Trophoblast cell (in vitro differentiated cells and primary cell): ENCODE measurements at regions not wholly inside any gene's neighbourhood (a gene's known extent, or its start where the extent isn't known, plus 50 kb on each side); places are given as distances from the start of the nearest gene placed in this dataset.

ENCODE experiments used
- DNase-seq, 2 donors: peaks; one replicate each; pipeline ENCODE4 v3.0.0-alpha.2; 2016
- H2AFZ ChIP-seq: 2 replicates; pipeline ENCODE4 v1.6.1; 2013; ENCODE audit warnings: low read length, moderate library complexity, mild to moderate bottlenecking; ENCODE audit not compliant: insufficient read depth, poor library complexity
- H2AK5ac ChIP-seq: 2 replicates; pipeline ENCODE4 v1.6.1; 2013; ENCODE audit warnings: mild to moderate bottlenecking, low read length
- H2BK120ac ChIP-seq: 2 replicates; pipeline ENCODE4 v1.6.1; 2013; ENCODE audit warnings: low read length, mild to moderate bottlenecking, moderate library complexity; ENCODE audit not compliant: insufficient read depth, poor library complexity
- H2BK12ac ChIP-seq: 2 replicates; pipeline ENCODE4 v1.6.1; 2013; ENCODE audit warnings: mild to moderate bottlenecking, low read length, moderate library complexity
- H2BK5ac ChIP-seq: 2 replicates; pipeline ENCODE4 v1.6.1; 2013; ENCODE audit warnings: low read length, low read depth, moderate library complexity, mild to moderate bottlenecking; ENCODE audit not compliant: poor library complexity
- H3K14ac ChIP-seq: 2 replicates; pipeline ENCODE4 v1.6.1; 2013; ENCODE audit warnings: mild to moderate bottlenecking, low read length
- H3K18ac ChIP-seq: 2 replicates; pipeline ENCODE4 v1.6.1; 2013; ENCODE audit warnings: mild to moderate bottlenecking, low read length
- H3K23ac ChIP-seq: 2 replicates; pipeline ENCODE4 v1.6.1; 2013; ENCODE audit warnings: low read length
- H3K27ac ChIP-seq: 2 replicates; pipeline ENCODE4 v1.5.1; 2013; ENCODE audit warnings: low read depth, mild to moderate bottlenecking, inconsistent platforms, low read length, moderate library complexity
- H3K27me3 ChIP-seq: 2 replicates; pipeline ENCODE4 v1.6.1; 2013; ENCODE audit warnings: inconsistent platforms, mild to moderate bottlenecking, low read length, moderate library complexity; ENCODE audit not compliant: insufficient read depth
- H3K36me3 ChIP-seq, 2 experiments: 1 replicate in 1 of 2; 2 replicates in 1 of 2; pipeline ENCODE4 v1.6.1; 2013; ENCODE audit warnings: low read length in 2 of 2, mild to moderate bottlenecking in 2 of 2, moderate library complexity in 1 of 2; ENCODE audit not compliant: insufficient read depth in 2 of 2, control insufficient read depth in 1 of 2
- H3K4ac ChIP-seq: 2 replicates; pipeline ENCODE4 v1.6.1; 2013; ENCODE audit warnings: low read depth, mild to moderate bottlenecking, low read length, moderate library complexity
- H3K4me1 ChIP-seq, 2 experiments: 1 replicate in 1 of 2; 2 replicates in 1 of 2; pipeline ENCODE4 v1.6.1; 2013; ENCODE audit warnings: low read length in 2 of 2, mild to moderate bottlenecking in 2 of 2, moderate library complexity in 1 of 2; ENCODE audit not compliant: insufficient read depth in 2 of 2, control insufficient read depth in 1 of 2
- H3K4me2 ChIP-seq: 2 replicates; pipeline ENCODE4 v1.6.1; 2013; ENCODE audit warnings: inconsistent platforms, mild to moderate bottlenecking, low read length, moderate library complexity
- H3K4me3 ChIP-seq: 2 replicates; pipeline ENCODE4 v1.5.1; 2013; ENCODE audit warnings: mild to moderate bottlenecking, low read depth, low read length, inconsistent platforms
- H3K79me1 ChIP-seq: one replicate; pipeline ENCODE4 v1.6.1; 2013; ENCODE audit warnings: low read length
- H3K79me2 ChIP-seq: 2 replicates; pipeline ENCODE4 v1.6.1; 2013; ENCODE audit warnings: low read length, mild to moderate bottlenecking; ENCODE audit not compliant: control insufficient read depth, insufficient read depth, poor library complexity
- H3K9ac ChIP-seq: 2 replicates; pipeline ENCODE4 v1.6.1; 2013; ENCODE audit warnings: mild to moderate bottlenecking, low read length
- H3K9me3 ChIP-seq: 2 replicates; pipeline ENCODE4 v1.6.1; 2013; ENCODE audit warnings: low read depth, mild to moderate bottlenecking, control low read depth, inconsistent platforms, low read length; ENCODE audit not compliant: insufficient read depth
- H4K12ac ChIP-seq: 2 replicates; pipeline ENCODE4 v1.6.1; 2013; ENCODE audit warnings: low read depth, mild to moderate bottlenecking, low read length, moderate library complexity
- H4K8ac ChIP-seq: 2 replicates; pipeline ENCODE4 v1.6.1; 2013; ENCODE audit warnings: low read depth, mild to moderate bottlenecking, low read length, moderate library complexity
- H4K91ac ChIP-seq: one replicate; pipeline ENCODE4 v1.6.1; 2013; ENCODE audit warnings: low read depth, mild to moderate bottlenecking, low read length, moderate library complexity
- WGBS: extraction: QIAGEN DNeasy Blood & Tissue Kit; methylation state at CpG from one replicate; pipeline ENCODE4 v1.1.7; 2013; ENCODE audit warnings: missing lambda C conversion rate; ENCODE audit not compliant: insufficient read length, insufficient coverage; ENCODE audit errors: extremely low coverage; 5-methylcytosine and 5-hydroxymethylcytosine counted together

- Histone ChIP-seq H3K9me3 (no peaks in the 10 kb centered on the region), H3K14ac (no peak overlapping the region), H3K79me1 (no peaks in the 10 kb centered on the region), H3K9ac (no peak overlapping the region), H4K8ac (no peak overlapping the region), H3K4me2 (no peak overlapping the region), H3K4me3 (no peak overlapping the region), H2BK120ac (no peak overlapping the region), H2AFZ (no peak overlapping the region), H3K4me1 (no peaks in the 10 kb centered on the region), H3K36me3 (no peaks in the 10 kb centered on the region), H2BK5ac (no peak overlapping the region), H2BK12ac (no peak overlapping the region), H4K91ac (no peak overlapping the region), H2AK5ac (no peak overlapping the region), H3K23ac (no peak overlapping the region), H3K79me2 (no peaks in the 10 kb centered on the region), H3K27ac (no peak overlapping the region), H3K27me3 (no peaks in the 10 kb centered on the region), H3K4ac (no peak overlapping the region), H4K12ac (no peak overlapping the region), H3K18ac (no peak overlapping the region)
- DNase-seq, result no peak
- no CpG with 5 or more reads among the region's 2 CpGs for WGBS
Observed at GRCh38 chrX:148271263-148271662, 229.2 kb upstream of the AFF2 start.

- Histone ChIP-seq H2BK12ac (no peak overlapping the region), H3K4me2 (no peak overlapping the region), H3K27me3 (no peaks in the 10 kb centered on the region), H2AFZ (no peak overlapping the region), H3K14ac (no peak overlapping the region), H2BK5ac (no peak overlapping the region), H3K4ac (no peak overlapping the region), H2BK120ac (no peak overlapping the region), H3K23ac (no peak overlapping the region), H3K9me3 (no peaks in the 10 kb centered on the region), H4K8ac (no peak overlapping the region), H3K4me1 (no peaks in the 10 kb centered on the region), H4K91ac (no peak overlapping the region), H3K18ac (no peak overlapping the region), H3K27ac (no peak overlapping the region), H3K4me3 (no peak overlapping the region), H3K79me1 (no peaks in the 10 kb centered on the region), H2AK5ac (no peak overlapping the region), H3K79me2 (no peaks in the 10 kb centered on the region), H3K9ac (no peak overlapping the region), H4K12ac (no peak overlapping the region), H3K36me3 (no peaks in the 10 kb centered on the region)
- no peak for DNase-seq
- no CpG with 5 or more reads among the region's 1 CpG for WGBS
Observed at GRCh38 chrX:148281920-148282319, 218.5 kb upstream of the AFF2 start.

GRCh38 chrX:148282504-148282903 is 217.9 kb upstream of the AFF2 start:
- Histone ChIP-seq H3K9ac (no peak overlapping the region), H3K14ac (no peak overlapping the region), H3K18ac (no peak overlapping the region), H3K23ac (no peak overlapping the region), H2AFZ (no peak overlapping the region), H3K79me2 (no peaks in the 10 kb centered on the region), H4K8ac (no peak overlapping the region), H2BK12ac (no peak overlapping the region), H3K4me3 (no peak overlapping the region), H3K36me3 (no peaks in the 10 kb centered on the region), H2BK5ac (no peak overlapping the region), H3K27me3 (no peaks in the 10 kb centered on the region), H2AK5ac (no peak overlapping the region), H3K4me2 (no peak overlapping the region), H3K4ac (no peak overlapping the region), H3K27ac (no peak overlapping the region), H3K9me3 (no peaks in the 10 kb centered on the region), H2BK120ac (no peak overlapping the region), H4K12ac (no peak overlapping the region), H3K79me1 (no peaks in the 10 kb centered on the region), H3K4me1 (no peaks in the 10 kb centered on the region), H4K91ac (no peak overlapping the region)
- no CpG with 5 or more reads among the region's 1 CpG for WGBS
- peak in 1 of 2 donors; percentile 6 for DNase-seq

GRCh38 chrX:148284056-148284455 is 216.4 kb upstream of the AFF2 start:
- H3K27me3 ChIP-seq, result no peaks in the 10 kb centered on the region
- H4K8ac ChIP-seq, result no peak overlapping the region
- no peak overlapping the region for H3K14ac ChIP-seq
- H3K23ac ChIP-seq, result no peak overlapping the region
- no peak overlapping the region for H4K12ac ChIP-seq
- no peak overlapping the region for H2BK5ac ChIP-seq
- H4K91ac ChIP-seq, result no peak overlapping the region
- DNase-seq, result no peak
- H3K9me3 ChIP-seq, result no peaks in the 10 kb centered on the region
- H2BK120ac ChIP-seq, result no peak overlapping the region
- H3K27ac ChIP-seq, result no peak overlapping the region
- H3K4me2 ChIP-seq, result no peak overlapping the region
- WGBS, result no CpG with 5 or more reads among the region's 1 CpG
- H3K4me1 ChIP-seq, result no peaks in the 10 kb centered on the region
- no peaks in the 10 kb centered on the region for H3K79me2 ChIP-seq
- no peaks in the 10 kb centered on the region for H3K79me1 ChIP-seq
- H3K9ac ChIP-seq, result no peak overlapping the region
- no peaks in the 10 kb centered on the region for H3K36me3 ChIP-seq
- no peak overlapping the region for H2AK5ac ChIP-seq
- no peak overlapping the region for H2BK12ac ChIP-seq
- no peak overlapping the region for H3K4ac ChIP-seq
- no peak overlapping the region for H3K18ac ChIP-seq
- no peak overlapping the region for H3K4me3 ChIP-seq
- no peak overlapping the region for H2AFZ ChIP-seq
